ENCODE measurements at regions not wholly inside any gene's neighbourhood (a gene's known extent, or its start where the extent isn't known, plus 50 kb on each side); places are given as distances from the start of the nearest gene placed in this dataset.
A peak's percentile ranks its signal among the peaks of the same experiment; 100 is the strongest.

GRCh38 chr9:108803428-108804065 lies 52.2 kb downstream of the ACTL7B start:
- H3K27ac ChIP-seq = no peak overlapping the region
- no peak overlapping the region for H3K4me2 ChIP-seq
- peaks cover 0 to 7% (median 0%) of the 10 kb centered on the region in 10 experiments; a peak in 2 of 20 replicates for H3K4me1 ChIP-seq
- no peaks in the 10 kb centered on the region for H3K36me3 ChIP-seq
- TF ChIP-seq Cebpa-rat (IDR thresholded peaks at IDR 0.05) = no peak
- H3K4me3 ChIP-seq = no peak overlapping the region
- no peaks in the 10 kb centered on the region for H3K9me3 ChIP-seq (replicated peaks in 1 of 11)
- no peaks in the 10 kb centered on the region for H3K27me3 ChIP-seq
- no peaks in the 10 kb centered on the region for H4K20me1 ChIP-seq
- H3K9ac ChIP-seq = no peak overlapping the region

- Histone ChIP-seq H4K20me1 (no peaks in the 10 kb centered on the region), H3K9ac (no peak overlapping the region), H3K4me1 (peaks cover 0 to 7% (median 0%) of the 10 kb centered on the region in 10 experiments; a peak in 2 of 20 replicates), H3K4me2 (no peak overlapping the region), H3K27ac (no peak overlapping the region), H3K4me3 (no peak overlapping the region), H3K27me3 (no peaks in the 10 kb centered on the region), H3K36me3 (no peaks in the 10 kb centered on the region), H3K9me3 (replicated peaks in 1 of 11) (no peaks in the 10 kb centered on the region)
- no peak for TF ChIP-seq Cebpa-rat (IDR thresholded peaks at IDR 0.05)
These were observed 52.8 kb downstream of the ACTL7B start for GRCh38 chr9:108802967-108803366.

- no peaks in the 10 kb centered on the region for H3K36me3 ChIP-seq
- H3K4me1 ChIP-seq = peaks cover 0 to 7% (median 0%) of the 10 kb centered on the region in 10 experiments; a peak in 2 of 20 replicates
- H3K27me3 ChIP-seq = no peaks in the 10 kb centered on the region
- H3K27ac ChIP-seq = no peak overlapping the region
- no peaks in the 10 kb centered on the region for H4K20me1 ChIP-seq
- TF ChIP-seq Cebpa-rat (IDR thresholded peaks at IDR 0.05) = no peak
- peak overlapping the region in 1 of 11 experiments; percentile 28; a peak in 1 of 22 replicates for H3K4me2 ChIP-seq
- H3K9ac ChIP-seq = no peak overlapping the region
- H3K9me3 ChIP-seq (replicated peaks in 1 of 11) = no peaks in the 10 kb centered on the region
- no peak overlapping the region for H3K4me3 ChIP-seq
These were observed 53.8 kb downstream of the ACTL7B start for GRCh38 chr9:108801949-108802348.

- TF ChIP-seq Cebpa-rat (IDR thresholded peaks at IDR 0.05) = no peak
- Histone ChIP-seq H3K27ac (no peak overlapping the region), H4K20me1 (no peaks in the 10 kb centered on the region)
These were observed 55.1 kb downstream of the ACTL7B start for GRCh38 chr9:108800632-108801099.

GRCh38 chr9:108793573-108793972 lies 62.2 kb downstream of the ACTL7B start:
- Histone ChIP-seq H3K9me3 (replicated peaks in 1 of 11) (peaks cover 23 to 64% (median 35%) of the 10 kb centered on the region in 11 experiments), H3K36me3 (no peaks in the 10 kb centered on the region; a peak in 1 of 22 replicates), H4K20me1 (no peaks in the 10 kb centered on the region), H3K4me2 (no peak overlapping the region), H3K4me1 (no peaks in the 10 kb centered on the region), H3K27ac (no peak overlapping the region), H3K27me3 (no peaks in the 10 kb centered on the region), H3K9ac (no peak overlapping the region), H3K4me3 (no peak overlapping the region)
- no peak for TF ChIP-seq Cebpa-rat (IDR thresholded peaks at IDR 0.05)

More at GRCh38 chr9:108800632-108801099, 55.1 kb downstream of the ACTL7B start:
- Histone ChIP-seq H3K4me1 (peaks cover 0 to 7% (median 0%) of the 10 kb centered on the region in 10 experiments; a peak in 2 of 20 replicates), H3K9me3 (replicated peaks in 1 of 11) (peaks cover 0 to 5% (median 0%) of the 10 kb centered on the region in 11 experiments; a peak in 1 of 22 replicates), H3K4me2 (no peak overlapping the region), H3K9ac (no peak overlapping the region), H3K4me3 (no peak overlapping the region), H3K36me3 (no peaks in the 10 kb centered on the region), H3K27me3 (no peaks in the 10 kb centered on the region)

GRCh38 chr9:108789742-108790141 lies 66.0 kb downstream of the ACTL7B start:
- Histone ChIP-seq H3K4me2 (no peak overlapping the region; a peak in 1 of 22 replicates), H3K27me3 (no peaks in the 10 kb centered on the region), H4K20me1 (no peaks in the 10 kb centered on the region), H3K9me3 (replicated peaks in 1 of 11) (peaks cover 23 to 79% (median 36%) of the 10 kb centered on the region in 11 experiments), H3K9ac (no peak overlapping the region), H3K27ac (no peak overlapping the region), H3K36me3 (no peaks in the 10 kb centered on the region; a peak in 1 of 22 replicates), H3K4me1 (peaks cover 5 to 36% (median 32%) of the 10 kb centered on the region in 10 experiments), H3K4me3 (no peak overlapping the region)
- TF ChIP-seq Cebpa-rat (IDR thresholded peaks at IDR 0.05) = no peak

- Histone ChIP-seq H3K27ac (peak overlapping the region in 8 of 11 experiments; percentile 2 to 79 (median 34); a peak in 9 of 22 replicates), H3K4me3 (no peak overlapping the region), H3K36me3 (no peaks in the 10 kb centered on the region; a peak in 1 of 22 replicates), H3K4me2 (peak overlapping the region in 9 of 11 experiments; percentile 11 to 93 (median 34); a peak in 17 of 22 replicates), H3K9me3 (replicated peaks in 1 of 11) (peaks cover 13 to 59% (median 23%) of the 10 kb centered on the region in 11 experiments), H3K4me1 (peaks cover 26 to 56% (median 53%) of the 10 kb centered on the region in 10 experiments), H4K20me1 (no peaks in the 10 kb centered on the region), H3K9ac (no peak overlapping the region), H3K27me3 (no peaks in the 10 kb centered on the region)
- TF ChIP-seq Cebpa-rat (IDR thresholded peaks at IDR 0.05) = no peak
These were observed 68.1 kb downstream of the ACTL7B start for GRCh38 chr9:108787690-108788048.

GRCh38 chr9:108786901-108787689 lies 68.7 kb downstream of the ACTL7B start:
- H3K9ac ChIP-seq = no peak overlapping the region
- peak overlapping the region in 9 of 11 experiments; percentile 2 to 79 (median 56); a peak in 11 of 22 replicates for H3K27ac ChIP-seq
- TF ChIP-seq Cebpa-rat (IDR thresholded peaks at IDR 0.05) = no peak
- H3K4me3 ChIP-seq = no peak overlapping the region
- H4K20me1 ChIP-seq = no peaks in the 10 kb centered on the region
- peaks cover 32 to 62% (median 59%) of the 10 kb centered on the region in 10 experiments for H3K4me1 ChIP-seq
- H3K36me3 ChIP-seq = no peaks in the 10 kb centered on the region
- peaks cover 7 to 54% (median 17%) of the 10 kb centered on the region in 11 experiments; a peak in 20 of 22 replicates for H3K9me3 ChIP-seq (replicated peaks in 1 of 11)
- H3K4me2 ChIP-seq = peak overlapping the region; percentile 11 to 93 (median 34); a peak in 19 of 22 replicates
- no peaks in the 10 kb centered on the region for H3K27me3 ChIP-seq

- Histone ChIP-seq H4K20me1 (no peaks in the 10 kb centered on the region), H3K9me3 (replicated peaks in 1 of 11) (peaks cover 0 to 46% (median 10%) of the 10 kb centered on the region in 11 experiments; a peak in 12 of 22 replicates), H3K4me1 (peaks cover 39 to 70% (median 66%) of the 10 kb centered on the region in 10 experiments), H3K36me3 (no peaks in the 10 kb centered on the region), H3K27ac (peak overlapping the region in 9 of 11 experiments; percentile 56 to 82 (median 78); a peak in 12 of 22 replicates), H3K4me2 (peak overlapping the region; percentile 11 to 95 (median 83); a peak in 19 of 22 replicates), H3K9ac (no peak overlapping the region), H3K27me3 (no peaks in the 10 kb centered on the region), H3K4me3 (no peak overlapping the region)
- TF ChIP-seq Cebpa-rat (IDR thresholded peaks at IDR 0.05) = peak in 2 of 11 experiments; percentile 26 to 43; a peak in 3 of 22 replicates
These were observed 69.5 kb downstream of the ACTL7B start for GRCh38 chr9:108786322-108786721.

Data from BLaER1 treated with 17β-estradiol and CSF1 and Interleukin-3, amounts not matched to agents 10 nM and 100 nM (cell line).